T-cell (primary cell): ENCODE measurements at regions not wholly inside any gene's neighbourhood (a gene's known extent, or its start where the extent isn't known, plus 50 kb on each side); places are given as distances from the start of the nearest gene placed in this dataset.

Source experiments
- ATAC-seq, 4 experiments: fragments of 200-7000 bp in 3 of 4; fragments of 150-1000 bp in 1 of 4; cut with Tn5 transposase; replicated peaks in 1 of 4; 1 replicate in 3 of 4; 2 replicates in 1 of 4; pipeline ENCODE4 v1.10.0; 2021; ENCODE audit warnings: moderate library complexity in 3 of 4, mild to moderate bottlenecking in 2 of 4, moderate number of reproducible peaks in 1 of 4
- CTCF ChIA-PET, 2 donors: fragments of 300-600 bp; sonication (Branson Sonifier 250); formaldehyde crosslinking; loops; one replicate each; lab custom pipeline; 2022; ENCODE audit warnings: antibody characterized with exemption in 2 of 2; lab: Charles Lee
- POLR2A ChIA-PET, 2 donors: fragments of 300-600 bp; sonication (Branson Sonifier 250); formaldehyde crosslinking; loops; one replicate each; lab custom pipeline; 2022; ENCODE audit warnings: antibody characterized with exemption in 2 of 2; lab: Charles Lee
- DNase-seq, 35 experiments: peaks; one replicate each; pipeline versions ENCODE4 v3.0.0 to v3.0.0-alpha.2; 2013 to 2023
- H3K27ac ChIP-seq: one replicate; pipeline ENCODE4 v1.5.1; 2013; ENCODE audit warnings: low read length
- H3K27me3 ChIP-seq, 2 experiments: replicated peaks in 1 of 2; 1 replicate in 1 of 2; 2 replicates in 1 of 2; pipeline versions ENCODE4 v1.6.1 to v1.7.0; 2013; ENCODE audit warnings: low read length in 1 of 2, mixed read lengths in 1 of 2; ENCODE audit not compliant: control insufficient read depth in 2 of 2, insufficient read depth in 2 of 2; ENCODE audit errors: extremely low read depth in 1 of 2
- H3K36me3 ChIP-seq, 2 donors: 1 replicate in 1 of 2; 2 replicates in 1 of 2; pipeline versions ENCODE4 v1.6.1 to v1.7.0; 2013; ENCODE audit warnings: low read length in 1 of 2; ENCODE audit not compliant: control insufficient read depth in 2 of 2, insufficient read depth in 1 of 2; ENCODE audit errors: extremely low read depth in 1 of 2
- H3K4me1 ChIP-seq, 2 experiments: 1 replicate in 1 of 2; 2 replicates in 1 of 2; pipeline versions ENCODE4 v1.6.1 to v1.7.0; 2013; ENCODE audit warnings: low read length in 2 of 2, mixed read lengths in 1 of 2; ENCODE audit not compliant: insufficient read depth in 2 of 2, control insufficient read depth in 1 of 2; ENCODE audit errors: extremely low read depth in 1 of 2
- H3K4me3 ChIP-seq, 2 donors: 1 replicate in 1 of 2; 2 replicates in 1 of 2; pipeline versions ENCODE4 v1.5.1 to v1.7.0; 2013; ENCODE audit warnings: mild to moderate bottlenecking in 2 of 2, low read length in 1 of 2, moderate library complexity in 1 of 2; ENCODE audit not compliant: control insufficient read depth in 1 of 2; ENCODE audit errors: extremely low read depth in 1 of 2
- H3K9me3 ChIP-seq: 2 replicates; pipeline ENCODE4 v1.7.0; 2013
- H3K27ac Mint-ChIP-seq, 2 donors: one replicate each; pipeline ENCODE4 v1.8.0; 2020 to 2021; ENCODE audit warnings: mild to moderate bottlenecking in 2 of 2, mixed read lengths in 2 of 2
- H3K27me3 Mint-ChIP-seq, 2 donors: one replicate each; pipeline ENCODE4 v1.8.0; 2021 to 2022; ENCODE audit warnings: mixed read lengths in 2 of 2
- H3K36me3 Mint-ChIP-seq: one replicate; pipeline ENCODE4 v1.8.0; 2021; ENCODE audit warnings: mixed read lengths
- H3K4me1 Mint-ChIP-seq, 3 donors: one replicate each; pipeline ENCODE4 v1.8.0; 2020 to 2022; ENCODE audit warnings: mixed read lengths in 3 of 3, mild to moderate bottlenecking in 1 of 3
- H3K4me3 Mint-ChIP-seq, 3 donors: one replicate each; pipeline ENCODE4 v1.8.0; 2020 to 2022; ENCODE audit warnings: mild to moderate bottlenecking in 3 of 3, mixed read lengths in 3 of 3, moderate library complexity in 3 of 3
- H3K9me3 Mint-ChIP-seq, 3 donors: one replicate each; pipeline ENCODE4 v1.8.0; 2020 to 2022; ENCODE audit warnings: mixed read lengths in 3 of 3
- WGBS: methylation state at CpG from one replicate; pipeline ENCODE4 v1.1.5; 2013; ENCODE audit warnings: missing lambda C conversion rate; ENCODE audit not compliant: insufficient coverage; 5-methylcytosine and 5-hydroxymethylcytosine counted together

GRCh38 chr10:114726820-114727271 lies 68.8 kb upstream of the ABLIM1 start:
- POLR2A ChIA-PET = no interaction called here
- Histone ChIP-seq H3K27ac (no peak overlapping the region), H3K4me1 (no peaks in the 10 kb centered on the region), H3K36me3 (no peaks in the 10 kb centered on the region), H3K27me3 (no peaks in the 10 kb centered on the region), H3K9me3 (no peaks in the 10 kb centered on the region), H3K4me3 (no peak overlapping the region)
- ATAC-seq (no peak), DNase-seq (no peak)
- no peak overlapping the region for H3K27ac Mint-ChIP-seq
- CTCF ChIA-PET = no interaction called here
- H3K4me3 Mint-ChIP-seq = no peak overlapping the region
- peaks cover 0 to 4% of the 10 kb centered on the region in 2 donors for H3K27me3 Mint-ChIP-seq
- WGBS = no CpG with 5 or more reads among the region's 3 CpGs
- H3K36me3 Mint-ChIP-seq = no peaks in the 10 kb centered on the region
- peaks cover 0 to 5% (median 0%) of the 10 kb centered on the region in 3 donors for H3K9me3 Mint-ChIP-seq
- no peaks in the 10 kb centered on the region for H3K4me1 Mint-ChIP-seq

- WGBS = no CpG with 5 or more reads among the region's 4 CpGs
- H3K4me1 ChIP-seq = no peaks in the 10 kb centered on the region
- H3K27me3 ChIP-seq = no peaks in the 10 kb centered on the region
- Mint-ChIP-seq H3K4me3 (no peak overlapping the region), H3K4me1 (no peaks in the 10 kb centered on the region), H3K27ac (no peak overlapping the region), H3K36me3 (no peaks in the 10 kb centered on the region), H3K27me3 (no peaks in the 10 kb centered on the region), H3K9me3 (peaks cover 0 to 5% (median 0%) of the 10 kb centered on the region in 3 donors)
- ChIA-PET CTCF (no interaction called here), POLR2A (no interaction called here)
- DNase-seq (no peak), ATAC-seq (no peak)
- no peak overlapping the region for H3K27ac ChIP-seq
- H3K9me3 ChIP-seq = no peaks in the 10 kb centered on the region
- no peak overlapping the region for H3K4me3 ChIP-seq
- no peaks in the 10 kb centered on the region for H3K36me3 ChIP-seq
These were observed 70.2 kb upstream of the ABLIM1 start for GRCh38 chr10:114728325-114728724.

GRCh38 chr10:114729103-114729659 lies 71.1 kb upstream of the ABLIM1 start:
- no peaks in the 10 kb centered on the region for H3K9me3 ChIP-seq
- Mint-ChIP-seq H3K9me3 (peaks cover 0 to 5% (median 0%) of the 10 kb centered on the region in 3 donors), H3K4me3 (no peak overlapping the region)

GRCh38 chr10:114730291-114730690 lies 72.2 kb upstream of the ABLIM1 start:
- no peak overlapping the region for H3K4me3 ChIP-seq
- H3K36me3 ChIP-seq = no peaks in the 10 kb centered on the region
- WGBS = no CpG with 5 or more reads among the region's 6 CpGs
- H3K27ac ChIP-seq = no peak overlapping the region
- Mint-ChIP-seq H3K4me3 (no peak overlapping the region), H3K27me3 (peaks cover 6 to 7% of the 10 kb centered on the region in 2 donors), H3K4me1 (no peaks in the 10 kb centered on the region), H3K9me3 (peaks cover 0 to 5% (median 0%) of the 10 kb centered on the region in 3 donors), H3K27ac (no peak overlapping the region), H3K36me3 (no peaks in the 10 kb centered on the region)
- H3K27me3 ChIP-seq = no peaks in the 10 kb centered on the region
- ChIA-PET CTCF (interaction anchor here in 1 of 2 donors (0.6 to 0.7 kb wide), 2 partner anchors 104 to 258 kb away, joined by 3 to 4 read pairs; no protein-coding TSS in a partner anchor), POLR2A (interaction anchor here in 1 of 2 donors (0.5 kb wide), 1 partner anchor 116 kb away, joined by 4 read pairs; no protein-coding TSS in a partner anchor)
- ATAC-seq (no peak), DNase-seq (no peak)
- H3K9me3 ChIP-seq = no peaks in the 10 kb centered on the region
- no peaks in the 10 kb centered on the region for H3K4me1 ChIP-seq

More at GRCh38 chr10:114729103-114729659, 71.1 kb upstream of the ABLIM1 start:
- H3K4me1 ChIP-seq = no peaks in the 10 kb centered on the region
- H3K27me3 ChIP-seq = no peaks in the 10 kb centered on the region
- ChIA-PET CTCF (no interaction called here), POLR2A (no interaction called here)
- DNase-seq (no peak), ATAC-seq (no peak)
- no peaks in the 10 kb centered on the region for H3K36me3 ChIP-seq
- no CpG with 5 or more reads among the region's 3 CpGs for WGBS
- Mint-ChIP-seq H3K27ac (no peak overlapping the region), H3K4me1 (no peaks in the 10 kb centered on the region), H3K36me3 (no peaks in the 10 kb centered on the region), H3K27me3 (peaks cover 1 to 3% of the 10 kb centered on the region in 2 donors)
- no peak overlapping the region for H3K27ac ChIP-seq
- no peak overlapping the region for H3K4me3 ChIP-seq

GRCh38 chr10:114732931-114733330 lies 74.9 kb upstream of the ABLIM1 start:
- no peaks in the 10 kb centered on the region for H3K36me3 Mint-ChIP-seq
- Histone ChIP-seq H3K4me3 (no peak overlapping the region), H3K27ac (no peak overlapping the region), H3K9me3 (no peaks in the 10 kb centered on the region), H3K36me3 (no peaks in the 10 kb centered on the region), H3K4me1 (no peaks in the 10 kb centered on the region), H3K27me3 (no peaks in the 10 kb centered on the region)
- no peak overlapping the region for H3K27ac Mint-ChIP-seq
- no peak overlapping the region for H3K4me3 Mint-ChIP-seq
- peaks cover 7 to 10% of the 10 kb centered on the region in 2 donors for H3K27me3 Mint-ChIP-seq
- no peak for ATAC-seq
- no CpG with 5 or more reads among the region's 1 CpG for WGBS
- H3K9me3 Mint-ChIP-seq = peaks cover 0 to 4% (median 0%) of the 10 kb centered on the region in 3 donors
- DNase-seq = no peak
- H3K4me1 Mint-ChIP-seq = no peaks in the 10 kb centered on the region
- CTCF ChIA-PET = interaction anchor here in 1 of 2 donors (0.6 kb wide), 1 partner anchor 1654 kb away, joined by 4 read pairs; no protein-coding TSS in a partner anchor
- POLR2A ChIA-PET = no interaction called here

- Mint-ChIP-seq H3K9me3 (no peaks in the 10 kb centered on the region), H3K27ac (no peak overlapping the region)
These were observed 77.9 kb upstream of the ABLIM1 start for GRCh38 chr10:114735946-114736345.

More at GRCh38 chr10:114735946-114736345, 77.9 kb upstream of the ABLIM1 start:
- no peaks in the 10 kb centered on the region for H3K4me1 Mint-ChIP-seq
- Histone ChIP-seq H3K9me3 (no peaks in the 10 kb centered on the region), H3K27me3 (no peaks in the 10 kb centered on the region), H3K4me1 (no peaks in the 10 kb centered on the region), H3K4me3 (no peak overlapping the region), H3K36me3 (no peaks in the 10 kb centered on the region), H3K27ac (no peak overlapping the region)
- ATAC-seq (no peak), DNase-seq (no peak)
- peaks cover 10% of the 10 kb centered on the region in 2 donors for H3K27me3 Mint-ChIP-seq
- ChIA-PET POLR2A (no interaction called here), CTCF (no interaction called here)
- no peaks in the 10 kb centered on the region for H3K36me3 Mint-ChIP-seq
- H3K4me3 Mint-ChIP-seq = no peak overlapping the region
